COLO668 (cell line): ENCODE measurements at regions not wholly inside any gene's neighbourhood (a gene's known extent, or its start where the extent isn't known, plus 50 kb on each side); places are given as distances from the start of the nearest gene placed in this dataset.

Experiments used
- DNase-seq: peaks from one replicate; lab custom pipeline; 2025; ENCODE audit not compliant: unreplicated experiment; lab: John Stamatoyannopoulos, UW

- no peak for DNase-seq
Measured at GRCh38 chr9:129490583-129491486, 130.1 kb downstream of the C9orf50 start.

GRCh38 chr9:129489838-129490582 lies 130.9 kb downstream of the C9orf50 start:
- DNase-seq, result no peak

GRCh38 chr9:129487658-129488483 lies 133.0 kb downstream of the C9orf50 start:
- peak; percentile 63 for DNase-seq

GRCh38 chr9:129486756-129487657 lies 133.9 kb downstream of the C9orf50 start:
- no peak for DNase-seq

- DNase-seq, result no peak
Measured at GRCh38 chr9:129485145-129485774, 135.6 kb downstream of the C9orf50 start.

GRCh38 chr9:129484352-129485000 lies 136.4 kb downstream of the C9orf50 start:
- no peak for DNase-seq

GRCh38 chr9:129483415-129484351 lies 137.2 kb downstream of the C9orf50 start:
- DNase-seq, result peak; percentile 54

GRCh38 chr9:129482521-129483414 lies 138.1 kb downstream of the C9orf50 start:
- peak; percentile 70 for DNase-seq

- no peak for DNase-seq
Measured at GRCh38 chr9:129481810-129482511, 138.9 kb downstream of the C9orf50 start.

- DNase-seq, result no peak
Measured at GRCh38 chr9:129481424-129481809, 139.5 kb downstream of the C9orf50 start.

GRCh38 chr9:129480745-129481144 lies 140.2 kb downstream of the C9orf50 start:
- DNase-seq, result no peak

- no peak for DNase-seq
Measured at GRCh38 chr9:129480227-129480626, 140.7 kb downstream of the C9orf50 start.

GRCh38 chr9:129479631-129480011 lies 141.3 kb downstream of the C9orf50 start:
- no peak for DNase-seq

- DNase-seq, result no peak
Measured at GRCh38 chr9:129478961-129479630, 141.8 kb downstream of the C9orf50 start.

GRCh38 chr9:129478461-129478860 lies 142.4 kb downstream of the C9orf50 start:
- DNase-seq, result no peak
